HTR-8/SVneo (cell line): ENCODE measurements at regions not wholly inside any gene's neighbourhood (a gene's known extent, or its start where the extent isn't known, plus 50 kb on each side); places are given as distances from the start of the nearest gene placed in this dataset.
"Not testable (repeated sequence)": the region's sequence is repeated elsewhere in the genome, so short reads cannot be mapped to it uniquely, and the experiment has no call there.

ENCODE experiments used
- DNase-seq: peaks from one replicate; pipeline ENCODE4 v3.0.0; 2011; ENCODE audit warnings: low spot score, mixed read lengths; ENCODE audit not compliant: insufficient read length
- FAIRE-seq: peaks from 2 replicates; lab custom pipeline; 2011; peaks lifted over from hg19 to GRCh38; lab: Jason Lieb, UNC

DNA sequence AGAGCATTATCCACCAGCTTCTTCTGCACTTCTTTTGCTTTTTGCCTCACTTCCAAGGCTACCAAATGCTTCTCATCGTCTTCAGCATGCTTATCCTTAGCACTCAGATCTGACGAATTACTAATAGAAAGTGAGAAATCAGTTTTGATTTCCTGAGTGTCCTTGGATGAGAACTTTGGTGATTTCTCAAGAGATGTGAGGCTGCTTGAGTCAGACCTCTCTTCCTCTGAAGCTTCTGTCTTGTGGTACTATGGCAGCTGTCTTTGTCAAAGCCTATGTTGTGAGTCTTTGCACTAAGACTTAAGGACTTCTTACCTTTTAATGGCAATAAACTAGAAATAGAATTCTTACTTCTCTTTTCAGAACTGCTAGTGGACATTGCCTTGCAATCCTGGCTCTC lies 169.9 kb downstream of the CPE start:
- FAIRE-seq (no peak), DNase-seq (no peak)

GRCh38 chr4:165553221-165553810 lies 174.5 kb downstream of the CPE start:
- FAIRE-seq: no peak

DNA sequence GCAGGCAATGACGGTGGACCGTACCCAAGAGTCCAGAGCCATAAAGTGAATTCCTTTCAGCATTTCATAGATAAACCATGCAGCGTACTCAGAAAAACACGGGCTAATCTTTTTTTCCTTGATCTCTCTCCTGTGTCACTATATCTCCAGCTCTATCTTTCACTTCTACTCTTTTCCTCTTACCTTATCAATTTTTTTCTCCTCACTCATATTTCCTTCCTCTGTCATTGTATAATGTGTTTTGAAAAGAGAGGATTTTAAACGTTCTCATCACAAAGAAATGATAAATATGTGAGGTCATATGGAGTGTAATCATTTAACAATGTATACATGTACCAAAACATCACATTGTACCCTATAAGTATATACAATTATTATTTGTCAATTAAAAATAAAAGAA lies 176.5 kb downstream of the CPE start:
- DNase-seq: no peak
- FAIRE-seq: no peak

More at GRCh38 chr4:165553221-165553810, 174.5 kb downstream of the CPE start:
- DNase-seq: no peak

DNA sequence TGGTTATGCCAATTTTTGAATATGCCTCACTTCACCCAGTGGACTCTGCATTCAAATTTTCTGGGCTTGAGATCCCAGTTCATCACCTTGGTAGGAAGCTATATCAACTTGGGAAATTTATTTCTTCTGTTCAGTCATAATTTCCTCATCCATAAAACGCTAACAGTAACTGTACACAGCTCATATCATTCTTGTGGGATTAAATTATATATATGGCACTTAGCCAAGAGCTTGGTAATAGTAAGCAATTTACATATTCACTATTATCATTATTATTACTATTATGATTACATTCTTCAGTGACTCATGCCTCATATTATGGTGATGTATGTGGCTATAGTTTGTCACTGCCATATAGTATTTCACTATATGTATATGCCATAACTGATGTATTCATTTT lies 177.6 kb downstream of the CPE start:
- no peak for FAIRE-seq

DNA sequence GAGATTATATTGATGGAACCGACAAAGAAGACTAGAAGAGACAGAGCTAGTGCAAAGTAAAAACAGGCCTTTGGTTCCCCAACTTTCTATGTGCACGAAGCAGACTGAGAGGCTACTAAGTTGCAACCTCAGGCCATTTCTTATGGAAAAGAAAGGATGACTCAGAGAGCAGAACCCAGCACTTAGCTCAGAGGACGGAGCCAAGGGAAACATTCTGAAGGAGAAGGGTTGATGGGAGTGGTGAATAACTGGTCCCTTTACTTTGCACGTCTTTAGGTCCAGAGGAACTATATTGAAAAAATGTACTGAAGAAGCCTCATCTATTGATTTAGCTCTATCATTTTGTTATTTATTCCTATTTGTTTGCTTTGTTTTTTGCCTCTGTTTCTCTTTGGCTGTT lies 182.1 kb downstream of the CPE start:
- DNase-seq (no peak), FAIRE-seq (no peak)

More for the DNA sequence above, 177.6 kb downstream of the CPE start:
- DNase-seq: no peak

DNA sequence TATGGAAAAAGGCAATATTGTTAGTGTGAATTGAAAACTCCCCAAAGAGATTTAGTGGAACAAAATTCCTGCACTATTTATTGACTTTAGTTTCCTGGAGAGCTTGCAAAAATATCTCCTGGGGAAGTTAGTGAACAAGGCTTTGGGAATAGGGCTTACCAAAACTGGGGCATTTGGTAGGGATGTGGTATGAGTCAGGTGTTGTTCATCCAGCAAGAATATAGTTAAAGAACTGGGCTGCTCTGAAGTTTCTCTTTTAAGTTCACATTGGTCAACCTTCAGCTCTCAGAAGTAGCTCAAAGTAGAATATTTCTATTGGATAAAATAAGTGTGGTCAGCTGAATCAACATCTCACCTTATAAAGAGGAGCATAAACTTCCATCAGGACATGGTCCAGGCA lies 185.0 kb downstream of the CPE start:
- no peak for FAIRE-seq
- no peak for DNase-seq

DNA sequence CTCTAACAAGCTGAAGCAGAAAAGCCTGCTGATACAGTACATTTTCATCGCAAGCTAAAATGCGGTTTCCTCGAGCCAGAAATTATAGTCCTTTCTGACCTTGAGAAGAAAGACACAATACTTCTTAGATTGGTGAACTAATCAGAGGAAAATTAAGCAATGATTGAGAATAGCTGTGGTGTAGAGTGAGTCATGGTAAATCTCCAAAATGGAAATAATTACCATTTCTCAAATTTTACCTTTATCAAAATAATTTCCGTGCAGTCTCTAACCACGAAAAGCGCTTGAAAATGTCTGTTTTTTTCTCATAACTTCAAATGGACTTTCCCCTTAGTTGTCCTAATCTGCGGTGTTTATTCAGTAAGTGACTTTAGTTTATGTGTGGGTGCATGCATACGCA lies 190.2 kb downstream of the CPE start:
- no peak for FAIRE-seq
- DNase-seq: no peak

DNA sequence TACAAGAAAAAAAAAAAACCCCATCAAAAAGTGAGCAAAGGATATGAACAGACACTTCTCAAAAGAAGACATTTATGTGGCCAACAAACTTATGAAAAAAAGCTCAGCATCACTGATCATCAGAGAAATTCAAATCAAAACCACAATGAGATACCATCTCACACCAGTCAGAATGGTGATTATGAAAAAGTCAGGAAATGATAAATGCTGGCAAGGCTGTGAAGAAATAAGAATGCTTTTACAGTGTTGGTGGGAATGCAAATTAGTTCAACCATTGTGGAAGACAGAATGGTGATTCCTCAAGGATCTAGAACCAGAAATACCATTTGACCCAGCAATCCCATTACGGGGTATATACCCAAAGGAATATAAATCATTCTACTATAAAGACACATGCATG lies 192.7 kb downstream of the CPE start:
- not testable (repeated sequence) for DNase-seq, FAIRE-seq

GRCh38 chr4:165580351-165580905 lies 201.6 kb downstream of the CPE start:
- DNase-seq: peak; percentile 34
- FAIRE-seq: peak; percentile 33

GRCh38 chr4:165583341-165583740 lies 204.5 kb downstream of the CPE start:
- DNase-seq (no peak), FAIRE-seq (no peak)

DNA sequence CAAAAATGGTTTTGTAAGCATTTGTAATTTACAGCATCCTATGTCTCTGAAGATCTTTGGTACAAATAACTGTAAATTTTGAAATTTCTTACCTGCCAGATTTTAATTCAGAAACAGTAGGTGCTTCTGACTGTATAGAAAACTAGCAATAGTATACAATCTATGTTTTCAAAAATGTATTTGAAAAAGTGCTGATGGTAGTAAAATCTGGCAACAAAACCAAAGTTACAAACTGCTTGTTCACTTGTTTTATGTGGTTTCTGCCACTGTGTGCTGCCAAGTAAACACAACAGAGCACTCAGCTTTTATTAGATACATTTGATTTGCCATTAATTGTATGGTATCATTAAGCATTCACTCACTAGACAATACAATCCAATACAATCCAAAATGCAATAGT lies 206.1 kb downstream of the CPE start:
- FAIRE-seq (no peak), DNase-seq (no peak)

DNA sequence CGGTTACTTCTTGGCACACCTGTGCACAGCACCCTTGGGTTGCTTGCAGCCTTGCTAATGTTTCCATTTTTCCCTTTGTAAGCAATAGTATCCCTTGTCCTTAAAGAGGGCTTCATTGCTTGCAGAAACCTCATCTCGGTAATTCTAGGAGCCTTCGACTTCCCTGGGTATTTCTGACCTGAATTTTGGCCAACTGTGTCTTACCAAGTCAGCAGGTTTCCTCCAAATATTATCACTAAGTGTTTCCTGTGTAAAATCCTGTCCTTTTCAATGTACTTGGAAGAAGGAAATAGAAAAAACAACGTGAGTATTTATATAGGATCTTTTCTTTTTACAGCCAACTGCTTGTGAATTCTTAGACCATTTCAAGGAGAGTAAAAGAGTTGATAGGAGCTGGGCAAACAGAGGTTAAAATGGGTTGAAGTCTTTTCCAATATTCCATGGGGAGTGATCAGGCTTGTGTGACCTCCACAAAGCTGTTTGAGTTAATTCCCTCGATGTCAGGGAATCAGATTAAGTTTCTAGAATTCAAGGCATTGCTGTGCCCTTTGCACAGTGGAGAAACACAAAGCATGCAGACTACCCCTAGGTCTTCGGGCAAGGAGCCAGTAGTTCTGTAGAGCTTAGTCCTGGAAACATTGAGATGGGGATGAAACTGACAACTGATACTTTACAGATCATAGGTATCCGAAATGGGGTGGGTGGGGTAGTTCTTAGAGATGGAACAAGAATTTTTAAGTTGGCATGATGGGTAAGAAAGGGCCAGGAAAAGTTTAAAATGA lies 209.9 kb downstream of the CPE start:
- DNase-seq: no peak
- no peak for FAIRE-seq

GRCh38 chr4:165592386-165592785 lies 213.6 kb downstream of the CPE start:
- FAIRE-seq (peak; percentile 44), DNase-seq (no peak)

DNA sequence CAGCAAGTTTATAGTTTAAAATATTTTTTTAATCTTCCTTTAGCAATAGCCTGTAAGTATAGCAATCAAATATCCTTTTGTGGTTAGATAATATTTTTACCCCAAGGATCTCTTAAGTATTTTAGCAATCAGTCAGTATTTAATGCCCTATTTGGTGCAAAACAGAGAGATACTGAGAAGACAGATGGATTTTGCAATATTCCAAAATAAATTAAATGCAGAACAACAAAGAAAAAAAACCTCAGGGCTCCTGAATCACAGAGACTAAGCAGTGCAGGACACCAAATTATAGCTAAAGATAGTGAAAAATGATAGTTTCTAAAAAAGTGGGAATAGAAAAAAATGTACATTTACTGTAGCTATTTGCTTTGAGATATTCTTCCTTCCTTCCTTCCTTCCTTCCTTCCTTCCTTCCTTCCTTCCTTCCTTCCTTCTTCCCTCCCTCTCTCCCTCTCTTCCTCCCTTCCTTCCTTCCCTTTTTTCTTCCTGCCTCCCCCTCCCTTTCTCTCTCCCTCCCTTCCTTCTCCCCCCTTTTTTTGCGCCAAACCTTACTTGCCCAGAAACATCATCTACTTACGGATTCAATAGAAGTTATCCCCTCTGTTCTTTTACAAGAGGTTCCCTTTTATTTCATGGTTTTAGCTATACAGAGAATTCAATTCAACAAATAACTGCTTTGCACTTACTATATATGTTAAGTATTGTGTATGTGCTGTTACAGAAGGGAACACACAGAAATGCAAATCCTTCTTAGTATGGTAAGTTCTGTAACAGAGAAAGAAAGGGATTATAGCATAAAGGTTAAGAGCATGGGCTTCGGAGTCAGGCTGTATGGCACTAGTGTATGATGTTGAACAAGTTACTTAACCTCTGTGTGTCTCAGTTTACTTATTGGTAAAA lies 219.0 kb downstream of the CPE start:
- DNase-seq: no peak
- no peak for FAIRE-seq

GRCh38 chr4:165600959-165601683 lies 222.3 kb downstream of the CPE start:
- FAIRE-seq (no peak), DNase-seq (no peak)

DNA sequence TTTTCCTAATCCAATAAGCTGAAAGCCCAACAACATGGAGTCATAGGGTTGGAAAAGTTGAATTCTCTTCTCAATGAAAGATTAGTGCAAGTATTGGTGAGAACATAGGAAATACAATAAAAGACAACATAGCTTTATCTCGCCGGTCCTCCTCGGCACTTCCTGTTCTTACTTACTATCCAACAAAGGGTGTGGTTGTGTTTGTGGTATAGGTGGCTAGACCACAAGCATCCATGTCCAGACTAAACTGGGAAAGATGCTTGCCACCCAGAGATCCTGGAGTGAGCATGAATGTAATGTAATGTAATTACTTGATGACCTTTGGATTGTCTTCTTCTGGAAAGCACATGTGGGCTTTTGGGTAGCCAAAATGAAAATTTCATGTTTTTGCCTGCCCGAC lies 223.8 kb downstream of the CPE start:
- no peak for DNase-seq
- FAIRE-seq: no peak

- FAIRE-seq: no peak
- DNase-seq: no peak
Measured at GRCh38 chr4:165604181-165604580, 225.4 kb downstream of the CPE start.

DNA sequence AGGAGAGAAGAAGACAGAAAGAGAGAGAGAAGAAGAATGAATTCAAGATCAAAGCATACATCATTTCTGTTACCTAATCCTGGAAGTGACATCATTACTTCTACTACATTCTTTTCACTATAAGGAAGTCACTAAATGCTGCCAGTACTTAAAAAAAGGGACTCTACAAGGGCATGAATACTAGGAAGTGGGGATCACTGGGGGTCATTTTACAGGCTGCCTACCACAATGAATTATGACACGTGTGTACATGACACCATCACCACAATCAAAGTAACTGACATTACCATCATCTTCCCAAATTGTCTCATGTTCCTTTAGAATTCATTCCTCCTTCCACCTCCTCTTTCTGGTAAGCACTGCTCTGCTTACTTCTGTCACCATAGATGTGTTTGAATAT lies 227.0 kb downstream of the CPE start:
- no peak for FAIRE-seq
- DNase-seq: no peak

DNA sequence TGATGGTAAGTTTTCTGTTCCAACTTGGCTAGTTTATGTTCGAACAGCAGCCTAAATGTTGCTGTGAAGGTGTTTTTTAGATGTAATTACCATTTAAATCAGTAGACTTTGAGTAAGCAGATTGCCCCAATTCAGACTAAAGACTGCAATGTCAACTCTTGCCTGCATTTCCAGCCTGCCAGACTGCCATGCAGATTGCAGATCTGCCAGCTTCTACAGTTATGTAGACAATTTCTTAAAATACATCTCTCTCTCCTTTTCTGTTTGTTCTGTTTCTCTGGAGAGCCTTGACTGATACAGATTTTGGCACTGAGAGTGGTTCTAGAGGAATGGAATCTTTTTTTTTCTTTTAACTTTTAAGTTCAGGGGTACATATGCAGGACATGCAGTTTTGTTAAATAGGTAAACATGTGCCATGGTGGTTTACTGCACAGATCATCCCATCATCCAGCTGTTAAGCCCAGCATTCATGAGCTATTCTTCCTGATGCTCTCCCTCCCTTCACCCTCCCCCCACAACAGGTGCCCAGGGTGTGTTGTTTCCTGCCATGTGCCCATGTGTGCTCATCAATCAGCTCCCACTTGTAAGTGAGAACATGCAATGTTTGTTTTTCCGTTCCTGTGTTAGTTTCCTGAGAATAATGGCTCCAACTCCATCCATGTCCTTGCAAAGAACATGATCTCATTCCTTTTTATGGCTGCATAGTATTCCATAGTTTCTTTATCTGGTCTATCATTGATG lies 227.8 kb downstream of the CPE start:
- FAIRE-seq (peak; percentile 20), DNase-seq (no peak)
